Gastrocnemius medialis (tissue), 4 donors: ENCODE measurements at regions not wholly inside any gene's neighbourhood (a gene's known extent, or its start where the extent isn't known, plus 50 kb on each side); places are given as distances from the start of the nearest gene placed in this dataset.

Source experiments
- POLR2A ChIP-seq, 2 donors: fragments of 450-650 bp; IDR thresholded peaks; one replicate each; pipeline ENCODE4 v1.6.1; 2017; ENCODE audit warnings: antibody characterized with exemption in 2 of 2, mild to moderate bottlenecking in 2 of 2, moderate library complexity in 2 of 2
- TF ChIP-seq, protein P1 (sequence below), 5 experiments: fragments of 450-650 bp in 3 of 5; fragments of 200-600 bp in 2 of 5; sonication (generic) in 2 of 5; IDR thresholded peaks in 4 of 5; conservative IDR thresholded peaks in 1 of 5; 1 replicate in 4 of 5; 2 replicates in 1 of 5; pipeline ENCODE4 v1.5.1; 2016 to 2019; ENCODE audit warnings: antibody characterized with exemption in 5 of 5, mild to moderate bottlenecking in 3 of 5, moderate library complexity in 3 of 5

DNA sequence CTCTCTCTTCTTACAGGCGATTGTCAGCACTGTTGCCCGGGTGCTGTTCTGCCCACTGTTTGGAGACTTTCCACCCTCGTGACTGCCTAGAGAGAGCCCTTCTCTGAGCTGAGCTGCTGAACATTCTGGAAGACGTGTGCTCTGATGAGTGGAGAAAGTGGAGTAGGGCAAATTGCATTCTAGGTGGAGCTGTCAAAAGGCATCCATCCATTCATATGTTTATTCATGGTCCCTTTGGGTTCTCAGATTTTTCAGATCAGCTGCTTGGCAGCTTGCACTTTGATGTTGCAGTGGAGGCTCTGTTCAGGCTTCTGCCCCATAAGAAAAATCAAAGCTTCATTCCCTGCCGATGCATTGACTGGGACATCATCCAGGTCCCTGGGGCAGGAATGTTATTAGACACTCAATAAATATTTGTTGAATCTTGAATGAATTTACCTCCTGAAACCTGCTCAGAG lies 120.7 kb upstream of the EEPD1 start:
- TF ChIP-seq POLR2A (IDR thresholded peaks at IDR 0.05): no peak
- TF ChIP-seq, protein P1, sequence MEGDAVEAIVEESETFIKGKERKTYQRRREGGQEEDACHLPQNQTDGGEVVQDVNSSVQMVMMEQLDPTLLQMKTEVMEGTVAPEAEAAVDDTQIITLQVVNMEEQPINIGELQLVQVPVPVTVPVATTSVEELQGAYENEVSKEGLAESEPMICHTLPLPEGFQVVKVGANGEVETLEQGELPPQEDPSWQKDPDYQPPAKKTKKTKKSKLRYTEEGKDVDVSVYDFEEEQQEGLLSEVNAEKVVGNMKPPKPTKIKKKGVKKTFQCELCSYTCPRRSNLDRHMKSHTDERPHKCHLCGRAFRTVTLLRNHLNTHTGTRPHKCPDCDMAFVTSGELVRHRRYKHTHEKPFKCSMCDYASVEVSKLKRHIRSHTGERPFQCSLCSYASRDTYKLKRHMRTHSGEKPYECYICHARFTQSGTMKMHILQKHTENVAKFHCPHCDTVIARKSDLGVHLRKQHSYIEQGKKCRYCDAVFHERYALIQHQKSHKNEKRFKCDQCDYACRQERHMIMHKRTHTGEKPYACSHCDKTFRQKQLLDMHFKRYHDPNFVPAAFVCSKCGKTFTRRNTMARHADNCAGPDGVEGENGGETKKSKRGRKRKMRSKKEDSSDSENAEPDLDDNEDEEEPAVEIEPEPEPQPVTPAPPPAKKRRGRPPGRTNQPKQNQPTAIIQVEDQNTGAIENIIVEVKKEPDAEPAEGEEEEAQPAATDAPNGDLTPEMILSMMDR (IDR thresholded peaks at IDR 0.05 in 4 of 5, conservative IDR thresholded peaks at IDR 0.05 in 1 of 5): no peak
